RWPE2 (cell line): ENCODE measurements at regions not wholly inside any gene's neighbourhood (a gene's known extent, or its start where the extent isn't known, plus 50 kb on each side); places are given as distances from the start of the nearest gene placed in this dataset.

Experiments used
- ATAC-seq: fragments of 200-7000 bp; cut with Tn5 transposase; 3 replicates; pipeline ENCODE4 v1.9.1; 2021; ENCODE audit warnings: low read depth
- DNase-seq: peaks from one replicate; pipeline ENCODE4 v3.0.0-alpha.2; 2020; ENCODE audit warnings: low spot score
- H3K27ac ChIP-seq: fragments of 450-650 bp; 2 replicates; pipeline ENCODE4 v1.5.1; 2017; ENCODE audit warnings: mild to moderate bottlenecking; ENCODE audit not compliant: poor library complexity, severe bottlenecking
- H3K27me3 ChIP-seq: fragments of 250-450 bp; sonication (Bioruptor Pico); 2 replicates; pipeline ENCODE4 v1.5.1; 2021; ENCODE audit warnings: mild to moderate bottlenecking, moderate library complexity; ENCODE audit not compliant: insufficient read depth, poor library complexity, severe bottlenecking
- H3K36me3 ChIP-seq: fragments of 250-450 bp; sonication (Bioruptor Pico); 2 replicates; pipeline ENCODE4 v1.5.1; 2020; ENCODE audit warnings: low read depth, mild to moderate bottlenecking, moderate library complexity
- H3K4me1 ChIP-seq: fragments of 250-450 bp; sonication (Bioruptor Pico); 2 replicates; pipeline ENCODE4 v1.5.1; 2021; ENCODE audit warnings: mild to moderate bottlenecking, moderate library complexity; ENCODE audit not compliant: insufficient read depth, poor library complexity, severe bottlenecking
- H3K4me3 ChIP-seq: fragments of 250-450 bp; sonication (Bioruptor Pico); 2 replicates; pipeline ENCODE4 v1.5.1; 2021; ENCODE audit warnings: mild to moderate bottlenecking, moderate library complexity; ENCODE audit not compliant: severe bottlenecking
- H3K9me3 ChIP-seq: fragments of 250-450 bp; sonication (Bioruptor Pico); 2 replicates; pipeline ENCODE4 v1.5.1; 2021; ENCODE audit warnings: mild to moderate bottlenecking, moderate library complexity; ENCODE audit not compliant: severe bottlenecking
- CTCF ChIP-seq: fragments of 450-650 bp; IDR thresholded peaks from one replicate; pipeline ENCODE4 v1.5.1; 2017; ENCODE audit warnings: mild to moderate bottlenecking, moderate library complexity; ENCODE audit not compliant: poor library complexity, severe bottlenecking

- Histone ChIP-seq H3K4me1 (no peaks in the 10 kb centered on the region), H3K36me3 (no peaks in the 10 kb centered on the region), H3K9me3 (no peaks in the 10 kb centered on the region), H3K27me3 (no peaks in the 10 kb centered on the region), H3K4me3 (no peak overlapping the region), H3K27ac (no peak overlapping the region)
- DNase-seq (no peak), ATAC-seq (no peak)
- no peak for TF ChIP-seq CTCF
These were observed 97.1 kb upstream of the ZNF521 start for GRCh38 chr18:25449046-25449445.

- Histone ChIP-seq H3K9me3 (no peaks in the 10 kb centered on the region), H3K36me3 (no peaks in the 10 kb centered on the region), H3K4me1 (no peaks in the 10 kb centered on the region), H3K27me3 (no peaks in the 10 kb centered on the region), H3K27ac (no peak overlapping the region), H3K4me3 (no peak overlapping the region)
- TF ChIP-seq CTCF = no peak
- ATAC-seq = no peak
- no peak for DNase-seq
These were observed 95.0 kb upstream of the ZNF521 start for GRCh38 chr18:25446972-25447371.

GRCh38 chr18:25445430-25445829 lies 93.5 kb upstream of the ZNF521 start:
- DNase-seq (no peak), ATAC-seq (no peak)
- Histone ChIP-seq H3K4me3 (no peak overlapping the region), H3K36me3 (no peaks in the 10 kb centered on the region), H3K27ac (no peak overlapping the region), H3K4me1 (no peaks in the 10 kb centered on the region), H3K9me3 (no peaks in the 10 kb centered on the region), H3K27me3 (no peaks in the 10 kb centered on the region)
- no peak for TF ChIP-seq CTCF

GRCh38 chr18:25443776-25444175 lies 91.8 kb upstream of the ZNF521 start:
- H3K9me3 ChIP-seq = no peaks in the 10 kb centered on the region
- no peak for TF ChIP-seq CTCF
- H3K36me3 ChIP-seq = no peaks in the 10 kb centered on the region
- H3K27ac ChIP-seq = no peak overlapping the region
- no peak overlapping the region for H3K4me3 ChIP-seq
- H3K4me1 ChIP-seq = no peaks in the 10 kb centered on the region
- H3K27me3 ChIP-seq = no peaks in the 10 kb centered on the region
- no peak for ATAC-seq
- DNase-seq = no peak

- Histone ChIP-seq H3K27me3 (no peaks in the 10 kb centered on the region), H3K9me3 (no peaks in the 10 kb centered on the region), H3K4me3 (no peak overlapping the region), H3K36me3 (no peaks in the 10 kb centered on the region), H3K4me1 (no peaks in the 10 kb centered on the region), H3K27ac (no peak overlapping the region)
- no peak for ATAC-seq
- no peak for DNase-seq
- TF ChIP-seq CTCF = no peak
These were observed 83.3 kb upstream of the ZNF521 start for GRCh38 chr18:25435149-25435782.
